ENCODE measurements at regions not wholly inside any gene's neighbourhood (a gene's known extent, or its start where the extent isn't known, plus 50 kb on each side); places are given as distances from the start of the nearest gene placed in this dataset.
A peak's percentile ranks its signal among the peaks of the same experiment; 100 is the strongest.

DNA sequence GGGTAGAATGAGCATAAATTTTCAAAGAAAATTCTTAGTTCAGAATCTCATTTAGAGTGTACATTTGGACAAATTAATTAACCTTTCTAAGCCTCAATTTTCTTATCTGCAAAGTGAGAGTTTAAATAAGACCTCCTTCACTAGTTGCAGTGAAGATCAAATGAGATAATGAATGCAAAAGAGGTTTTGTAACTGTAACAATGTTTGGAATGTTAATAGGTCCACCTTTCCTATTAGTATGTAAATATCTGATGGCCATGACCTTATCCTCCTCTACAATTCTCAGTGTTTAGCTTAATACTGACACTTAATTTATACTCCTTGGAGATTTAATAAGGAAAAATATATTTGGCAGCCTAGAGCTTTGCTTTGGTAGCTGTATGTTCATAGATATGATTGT is 138.8 kb downstream of the GABRG1 start:
- Histone ChIP-seq H3K4me3 (ENCODE audit: low read length) (peak overlapping the region; percentile 49), H3K4me1 (ENCODE audit: insufficient read depth, low read length) (peaks cover 19% of the 10 kb centered on the region; the same call in 1 of the 2 replicates), H3K9me3 (ENCODE audit: insufficient read depth, low read depth, low read length) (no peaks in the 10 kb centered on the region; the same call in 1 of the 2 replicates), H3K9ac (ENCODE audit: low read depth, low read length) (peak overlapping the region; percentile 10; the same call in 1 of the 2 replicates), H3K36me3 (ENCODE audit: insufficient read depth, low read depth, low read length) (no peaks in the 10 kb centered on the region), H3K27ac (ENCODE audit: low read length) (no peak overlapping the region), H3K27me3 (ENCODE audit: insufficient read depth, low read length) (no peaks in the 10 kb centered on the region)

GRCh38 chr4:45971108-45971507 is 152.7 kb downstream of the GABRG1 start:
- H3K4me1 ChIP-seq (ENCODE audit: insufficient read depth, low read length): no peaks in the 10 kb centered on the region
- no peaks in the 10 kb centered on the region for H3K36me3 ChIP-seq (ENCODE audit: insufficient read depth, low read depth, low read length)
- no peak overlapping the region for H3K9ac ChIP-seq (ENCODE audit: low read depth, low read length)
- no peak overlapping the region for H3K4me3 ChIP-seq (ENCODE audit: low read length)
- no peak overlapping the region for H3K27ac ChIP-seq (ENCODE audit: low read length)
- no peaks in the 10 kb centered on the region for H3K27me3 ChIP-seq (ENCODE audit: insufficient read depth, low read length)
- H3K9me3 ChIP-seq (ENCODE audit: insufficient read depth, low read depth, low read length): no peaks in the 10 kb centered on the region

- H3K9ac ChIP-seq (ENCODE audit: low read depth, low read length): no peak overlapping the region
- H3K9me3 ChIP-seq (ENCODE audit: insufficient read depth, low read depth, low read length): no peaks in the 10 kb centered on the region
- H3K36me3 ChIP-seq (ENCODE audit: insufficient read depth, low read depth, low read length): no peaks in the 10 kb centered on the region
- no peaks in the 10 kb centered on the region for H3K4me1 ChIP-seq (ENCODE audit: insufficient read depth, low read length)
- H3K4me3 ChIP-seq (ENCODE audit: low read length): no peak overlapping the region
- H3K27ac ChIP-seq (ENCODE audit: low read length): no peak overlapping the region
- no peaks in the 10 kb centered on the region for H3K27me3 ChIP-seq (ENCODE audit: insufficient read depth, low read length)
Measured at GRCh38 chr4:45957353-45957752, 166.5 kb downstream of the GABRG1 start.

DNA sequence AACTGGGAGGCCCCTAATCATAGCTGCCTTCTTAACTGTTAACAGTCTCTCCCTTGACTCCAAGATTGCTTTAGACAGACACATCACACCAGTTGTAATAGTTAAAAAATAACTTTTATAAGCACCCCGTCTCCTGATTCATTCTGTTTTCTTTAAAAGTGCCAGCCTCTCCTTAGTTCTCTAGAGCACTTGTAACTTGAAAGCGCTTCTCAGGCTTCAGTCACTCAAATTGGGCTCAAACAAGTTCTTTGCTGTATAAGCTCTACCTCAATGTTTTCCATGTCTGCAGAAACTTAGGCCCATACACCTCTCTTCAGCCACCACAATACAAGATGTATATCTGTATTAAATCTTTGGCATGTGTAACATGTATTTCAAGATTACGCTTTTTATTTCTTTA is 169.6 kb downstream of the GABRG1 start:
- no peaks in the 10 kb centered on the region for H3K27me3 ChIP-seq (ENCODE audit: insufficient read depth, low read length)
- no peak overlapping the region for H3K4me3 ChIP-seq (ENCODE audit: low read length)
- H3K9ac ChIP-seq (ENCODE audit: low read depth, low read length): no peak overlapping the region
- no peaks in the 10 kb centered on the region for H3K4me1 ChIP-seq (ENCODE audit: insufficient read depth, low read length)
- no peak overlapping the region for H3K27ac ChIP-seq (ENCODE audit: low read length)
- no peaks in the 10 kb centered on the region for H3K36me3 ChIP-seq (ENCODE audit: insufficient read depth, low read depth, low read length)
- no peaks in the 10 kb centered on the region for H3K9me3 ChIP-seq (ENCODE audit: insufficient read depth, low read depth, low read length)

- H3K9me3 ChIP-seq (ENCODE audit: insufficient read depth, low read depth, low read length): no peaks in the 10 kb centered on the region
- no peak overlapping the region for H3K9ac ChIP-seq (ENCODE audit: low read depth, low read length)
Measured at GRCh38 chr4:45951153-45951552, 172.7 kb downstream of the GABRG1 start.

DNA sequence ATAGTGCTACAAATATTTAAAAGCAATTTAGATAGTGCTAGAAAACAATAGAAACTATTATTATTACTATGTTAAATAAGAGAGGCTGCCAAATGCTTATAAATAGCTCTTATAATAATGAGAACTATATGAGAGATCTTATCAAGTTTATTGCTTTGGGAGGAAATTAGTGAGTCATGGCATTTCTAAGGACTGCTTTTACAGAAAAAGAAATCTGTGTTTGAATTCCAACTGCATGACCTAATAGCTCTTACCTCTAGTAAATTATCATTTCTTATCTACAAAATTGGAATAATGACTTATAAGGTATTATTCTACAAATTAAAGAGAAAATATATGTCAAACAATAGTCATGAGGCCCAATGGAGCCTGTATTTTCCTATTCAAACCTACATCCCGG is 177.2 kb downstream of the GABRG1 start:
- H3K9ac ChIP-seq (ENCODE audit: low read depth, low read length): no peak overlapping the region
- no peaks in the 10 kb centered on the region for H3K36me3 ChIP-seq (ENCODE audit: insufficient read depth, low read depth, low read length)
- no peak overlapping the region for H3K27ac ChIP-seq (ENCODE audit: low read length)

More at GRCh38 chr4:45951153-45951552, 172.7 kb downstream of the GABRG1 start:
- Histone ChIP-seq H3K36me3 (ENCODE audit: insufficient read depth, low read depth, low read length) (no peaks in the 10 kb centered on the region), H3K27ac (ENCODE audit: low read length) (no peak overlapping the region), H3K4me1 (ENCODE audit: insufficient read depth, low read length) (no peaks in the 10 kb centered on the region), H3K4me3 (ENCODE audit: low read length) (no peak overlapping the region), H3K27me3 (ENCODE audit: insufficient read depth, low read length) (no peaks in the 10 kb centered on the region)

GRCh38 chr4:45944000-45944399 is 179.9 kb downstream of the GABRG1 start:
- no peaks in the 10 kb centered on the region for H3K9me3 ChIP-seq (ENCODE audit: insufficient read depth, low read depth, low read length)
- H3K27me3 ChIP-seq (ENCODE audit: insufficient read depth, low read length): no peaks in the 10 kb centered on the region
- no peaks in the 10 kb centered on the region for H3K4me1 ChIP-seq (ENCODE audit: insufficient read depth, low read length)
- H3K9ac ChIP-seq (ENCODE audit: low read depth, low read length): no peak overlapping the region
- no peaks in the 10 kb centered on the region for H3K36me3 ChIP-seq (ENCODE audit: insufficient read depth, low read depth, low read length)
- H3K27ac ChIP-seq (ENCODE audit: low read length): no peak overlapping the region
- no peak overlapping the region for H3K4me3 ChIP-seq (ENCODE audit: low read length)

More for the DNA sequence above, 177.2 kb downstream of the GABRG1 start:
- Histone ChIP-seq H3K9me3 (ENCODE audit: insufficient read depth, low read depth, low read length) (no peaks in the 10 kb centered on the region), H3K4me3 (ENCODE audit: low read length) (no peak overlapping the region), H3K4me1 (ENCODE audit: insufficient read depth, low read length) (no peaks in the 10 kb centered on the region), H3K27me3 (ENCODE audit: insufficient read depth, low read length) (no peaks in the 10 kb centered on the region)

DNA sequence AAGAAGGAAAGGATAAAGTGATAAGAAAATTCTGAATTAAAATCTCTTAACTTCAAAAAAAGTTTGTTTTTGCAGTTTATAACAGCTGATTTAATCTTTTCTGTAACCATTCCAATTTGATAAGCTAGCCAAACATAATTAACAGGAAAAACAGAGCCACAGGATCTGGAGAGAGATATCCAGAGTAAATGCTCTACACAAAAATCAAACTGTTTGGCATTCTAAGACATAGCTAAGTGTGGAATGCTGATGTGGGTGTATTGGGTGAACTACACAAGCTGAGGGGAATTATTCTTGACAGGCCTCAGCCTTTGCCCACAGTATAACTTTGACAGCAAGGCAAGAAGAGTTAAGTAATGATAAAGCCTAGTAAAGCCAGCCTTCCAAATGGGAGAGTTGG is 184.8 kb downstream of the GABRG1 start:
- no peak overlapping the region for H3K27ac ChIP-seq (ENCODE audit: low read length)
- no peak overlapping the region for H3K9ac ChIP-seq (ENCODE audit: low read depth, low read length)
- no peak overlapping the region for H3K4me3 ChIP-seq (ENCODE audit: low read length)
- H3K4me1 ChIP-seq (ENCODE audit: insufficient read depth, low read length): no peaks in the 10 kb centered on the region
- H3K36me3 ChIP-seq (ENCODE audit: insufficient read depth, low read depth, low read length): no peaks in the 10 kb centered on the region
- no peaks in the 10 kb centered on the region for H3K27me3 ChIP-seq (ENCODE audit: insufficient read depth, low read length)
- no peaks in the 10 kb centered on the region for H3K9me3 ChIP-seq (ENCODE audit: insufficient read depth, low read depth, low read length)

GRCh38 chr4:45931154-45931553 is 192.7 kb downstream of the GABRG1 start:
- Histone ChIP-seq H3K36me3 (ENCODE audit: insufficient read depth, low read depth, low read length) (no peaks in the 10 kb centered on the region), H3K27me3 (ENCODE audit: insufficient read depth, low read length) (no peaks in the 10 kb centered on the region), H3K9me3 (ENCODE audit: insufficient read depth, low read depth, low read length) (no peaks in the 10 kb centered on the region), H3K27ac (ENCODE audit: low read length) (no peak overlapping the region), H3K4me1 (ENCODE audit: insufficient read depth, low read length) (no peaks in the 10 kb centered on the region), H3K9ac (ENCODE audit: low read depth, low read length) (no peak overlapping the region), H3K4me3 (ENCODE audit: low read length) (no peak overlapping the region)

DNA sequence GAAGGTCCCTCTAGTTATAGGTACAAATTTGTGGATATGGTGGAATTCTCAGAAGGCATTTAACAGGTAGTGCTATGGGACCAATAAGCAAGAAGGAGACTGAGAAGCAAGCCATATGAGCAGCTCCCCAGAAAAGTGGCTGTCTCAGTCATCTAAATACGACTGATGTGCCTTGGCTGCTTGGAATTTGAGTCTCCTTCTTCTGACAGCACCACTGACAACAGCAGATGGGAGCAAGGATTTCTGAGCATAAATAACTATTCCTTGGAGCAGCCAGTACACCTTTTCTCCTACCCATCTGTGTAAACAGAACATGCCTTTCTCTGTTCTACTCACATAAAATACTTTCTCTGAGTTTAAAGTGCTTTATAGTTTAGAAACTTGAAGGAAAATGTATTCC is 196.2 kb downstream of the GABRG1 start:
- H3K36me3 ChIP-seq (ENCODE audit: insufficient read depth, low read depth, low read length): no peaks in the 10 kb centered on the region
- H3K4me3 ChIP-seq (ENCODE audit: low read length): no peak overlapping the region

GRCh38 chr4:45925809-45926208 is 198.0 kb downstream of the GABRG1 start:
- Histone ChIP-seq H3K9ac (ENCODE audit: low read depth, low read length) (no peak overlapping the region), H3K4me3 (ENCODE audit: low read length) (no peak overlapping the region), H3K27me3 (ENCODE audit: insufficient read depth, low read length) (no peaks in the 10 kb centered on the region), H3K9me3 (ENCODE audit: insufficient read depth, low read depth, low read length) (no peaks in the 10 kb centered on the region), H3K36me3 (ENCODE audit: insufficient read depth, low read depth, low read length) (no peaks in the 10 kb centered on the region), H3K4me1 (ENCODE audit: insufficient read depth, low read length) (no peaks in the 10 kb centered on the region), H3K27ac (ENCODE audit: low read length) (no peak overlapping the region)

More for the DNA sequence above, 196.2 kb downstream of the GABRG1 start:
- Histone ChIP-seq H3K27me3 (ENCODE audit: insufficient read depth, low read length) (no peaks in the 10 kb centered on the region), H3K9me3 (ENCODE audit: insufficient read depth, low read depth, low read length) (no peaks in the 10 kb centered on the region), H3K4me1 (ENCODE audit: insufficient read depth, low read length) (no peaks in the 10 kb centered on the region), H3K27ac (ENCODE audit: low read length) (no peak overlapping the region), H3K9ac (ENCODE audit: low read depth, low read length) (no peak overlapping the region)

DNA sequence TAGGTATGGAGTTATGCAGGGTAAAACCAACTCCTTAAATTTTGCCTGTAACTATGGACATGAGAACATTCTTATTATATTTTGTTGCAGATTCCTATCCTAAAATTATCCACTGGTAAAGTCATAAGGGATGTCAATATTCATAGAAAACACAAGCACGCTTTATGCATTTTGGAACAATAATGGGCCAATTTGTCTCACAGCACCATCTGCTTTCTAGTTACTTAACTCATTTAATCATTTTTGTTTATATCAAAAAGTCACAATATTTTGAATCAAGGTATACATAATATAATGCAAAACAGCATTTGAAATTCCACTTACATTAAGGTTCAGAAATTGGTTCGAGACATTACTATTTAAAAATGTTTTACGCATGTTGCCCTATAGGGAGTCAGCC is 203.0 kb downstream of the GABRG1 start:
- Histone ChIP-seq H3K9ac (ENCODE audit: low read depth, low read length) (no peak overlapping the region), H3K4me3 (ENCODE audit: low read length) (no peak overlapping the region), H3K27ac (ENCODE audit: low read length) (no peak overlapping the region), H3K36me3 (ENCODE audit: insufficient read depth, low read depth, low read length) (no peaks in the 10 kb centered on the region), H3K4me1 (ENCODE audit: insufficient read depth, low read length) (no peaks in the 10 kb centered on the region), H3K27me3 (ENCODE audit: insufficient read depth, low read length) (no peaks in the 10 kb centered on the region), H3K9me3 (ENCODE audit: insufficient read depth, low read depth, low read length) (no peaks in the 10 kb centered on the region)

GRCh38 chr4:45910511-45910910 is 213.3 kb downstream of the GABRG1 start:
- Histone ChIP-seq H3K27ac (ENCODE audit: low read length) (no peak overlapping the region), H3K4me1 (ENCODE audit: insufficient read depth, low read length) (no peaks in the 10 kb centered on the region), H3K9me3 (ENCODE audit: insufficient read depth, low read depth, low read length) (no peaks in the 10 kb centered on the region), H3K4me3 (ENCODE audit: low read length) (no peak overlapping the region), H3K9ac (ENCODE audit: low read depth, low read length) (no peak overlapping the region), H3K36me3 (ENCODE audit: insufficient read depth, low read depth, low read length) (no peaks in the 10 kb centered on the region), H3K27me3 (ENCODE audit: insufficient read depth, low read length) (no peaks in the 10 kb centered on the region)

All from iPS-20b (cell line).